Kasumi-1 (cell line): ENCODE measurements at regions not wholly inside any gene's neighbourhood (a gene's known extent, or its start where the extent isn't known, plus 50 kb on each side); places are given as distances from the start of the nearest gene placed in this dataset.
"Not testable (repeated sequence)": the region's sequence is repeated elsewhere in the genome, so short reads cannot be mapped to it uniquely, and the experiment has no call there.

ENCODE experiments used
- DNase-seq, 2 experiments: peaks; one replicate each; lab custom pipeline; 2025; lab: John Stamatoyannopoulos, UW

DNA sequence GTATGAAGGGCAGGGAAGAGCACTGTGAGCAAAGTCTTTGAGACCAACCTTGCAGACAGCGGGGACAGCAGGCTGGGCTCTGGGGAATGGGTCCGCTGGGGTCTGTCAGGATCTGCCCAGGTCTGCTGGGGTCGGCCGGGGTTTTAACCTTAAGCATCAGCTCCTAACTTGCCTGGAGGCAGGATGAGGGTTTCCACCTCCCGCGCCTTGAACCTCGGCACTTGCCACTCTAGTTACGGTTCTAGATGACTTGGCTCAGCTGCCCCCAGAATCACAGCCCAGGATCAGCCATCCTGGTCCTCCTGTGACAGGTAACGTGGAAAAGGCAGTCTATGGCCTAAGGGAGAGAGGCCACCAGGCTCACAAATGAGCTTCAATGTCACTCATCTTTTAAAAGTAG lies 50.4 kb upstream of the CACUL1 start:
- DNase-seq, result no peak

DNA sequence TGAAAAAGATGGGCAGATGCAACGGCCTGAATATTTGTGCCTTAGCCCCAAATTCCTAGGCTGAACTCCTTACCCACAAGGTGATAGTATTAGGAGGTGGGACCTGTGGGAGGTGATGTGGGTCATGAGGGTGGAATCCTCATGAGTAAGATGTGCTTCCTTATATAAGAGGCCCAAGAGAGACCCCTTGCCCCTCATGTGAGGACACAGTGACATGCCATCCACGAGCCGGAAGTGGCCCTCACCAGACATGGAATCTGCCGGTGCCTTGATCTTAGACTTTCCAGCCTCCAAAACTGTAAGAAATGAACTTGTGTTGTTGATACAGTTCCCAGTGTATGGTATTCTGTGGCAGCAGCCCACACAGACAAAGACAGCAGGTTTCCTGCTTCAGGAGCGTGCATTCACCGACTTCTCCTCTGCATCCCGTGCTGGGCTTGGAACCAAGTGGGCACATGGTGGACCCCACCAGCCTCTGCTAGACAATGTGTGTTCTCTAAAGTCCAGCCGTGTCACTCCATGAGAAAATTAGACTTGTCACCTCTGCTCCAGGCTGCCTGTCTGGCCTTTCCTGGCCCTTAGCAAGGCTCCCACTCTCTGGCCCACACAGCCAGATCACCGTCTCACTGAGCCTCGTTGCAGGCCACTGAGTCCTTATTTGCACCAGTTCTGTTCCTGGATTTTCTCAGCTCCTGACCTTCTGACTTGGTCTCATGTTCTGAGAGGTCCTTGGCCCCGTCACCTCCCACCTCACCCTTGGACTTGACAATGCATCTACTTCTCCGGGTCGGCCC lies 52.9 kb upstream of the CACUL1 start:
- DNase-seq, result no peak

DNA sequence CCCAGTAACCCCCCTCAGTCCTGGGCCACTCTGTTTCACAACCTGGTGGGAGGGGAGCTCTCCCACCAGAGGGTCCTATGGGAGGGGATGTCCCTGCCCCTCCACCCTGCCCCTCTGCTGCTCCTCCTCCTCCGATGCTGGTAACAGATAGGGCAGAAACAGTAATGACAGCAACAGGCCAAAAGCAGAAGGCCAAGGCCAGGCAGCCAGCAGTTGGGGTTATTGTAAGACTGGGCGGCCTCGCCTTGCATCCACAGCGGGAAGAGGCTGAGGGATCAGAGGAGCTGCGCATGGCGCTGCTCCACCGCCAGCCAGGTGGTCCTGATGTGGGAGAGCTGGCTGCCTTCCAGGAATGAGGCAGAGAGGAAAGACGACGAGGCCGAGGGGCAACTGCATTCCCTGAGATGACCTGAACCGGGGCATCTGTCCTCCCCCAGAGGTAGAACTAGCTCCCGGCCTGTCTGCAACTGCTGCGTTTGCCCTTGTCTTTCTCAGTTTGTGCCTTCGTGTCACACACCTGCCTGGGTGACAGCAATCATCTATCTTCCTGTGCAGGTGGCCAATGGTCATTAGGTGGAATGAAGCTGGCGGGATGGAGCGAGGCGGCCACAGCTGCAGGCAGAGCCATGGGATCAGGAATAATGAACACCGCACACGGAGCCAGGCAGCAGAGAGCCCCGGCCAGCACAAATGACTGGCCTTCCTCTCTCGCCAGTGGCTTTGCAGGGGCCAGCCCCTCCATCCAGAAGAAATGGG lies 54.0 kb upstream of the CACUL1 start:
- DNase-seq, result no peak

DNA sequence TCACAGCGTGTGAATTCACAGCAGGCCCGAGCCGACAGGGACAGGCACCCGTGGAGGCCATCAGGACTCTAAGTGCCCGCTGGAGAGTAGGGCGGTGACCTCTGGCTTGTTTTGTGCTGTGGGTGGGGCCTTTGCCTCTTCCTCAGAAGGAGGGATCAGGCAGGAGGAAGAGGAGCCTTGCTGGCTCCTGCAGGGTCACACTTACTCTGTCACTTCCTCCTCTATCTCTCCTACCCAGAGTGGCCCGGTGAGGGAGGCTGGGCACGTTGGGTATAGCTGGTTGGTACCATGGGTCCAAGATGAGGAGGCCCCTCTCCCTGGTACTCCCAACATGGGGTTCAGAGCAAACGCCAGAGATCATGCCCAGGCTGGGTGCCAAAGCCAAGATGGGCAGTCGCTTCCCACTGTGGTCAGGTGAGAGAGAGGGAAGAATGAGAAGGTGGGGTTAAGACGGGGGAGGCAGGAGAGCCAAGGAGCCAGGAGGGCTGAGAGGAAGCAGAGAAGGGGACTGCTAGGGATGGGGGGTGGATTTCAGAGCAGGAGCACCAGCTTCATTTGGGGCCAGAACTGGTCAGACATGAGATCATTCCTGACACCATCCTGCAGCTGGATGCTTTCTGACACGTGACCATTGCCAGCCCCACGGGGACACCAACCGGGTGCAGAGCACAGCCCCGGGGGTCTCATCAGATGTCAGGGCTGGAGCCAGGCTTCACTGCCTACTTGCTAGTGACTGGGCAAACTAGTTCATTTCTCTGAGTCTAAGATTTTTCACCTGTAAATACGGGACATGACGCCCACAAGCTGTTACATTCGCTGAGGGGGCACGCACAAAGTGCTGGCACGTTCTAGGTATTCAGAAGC lies 54.8 kb upstream of the CACUL1 start:
- no peak for DNase-seq

DNA sequence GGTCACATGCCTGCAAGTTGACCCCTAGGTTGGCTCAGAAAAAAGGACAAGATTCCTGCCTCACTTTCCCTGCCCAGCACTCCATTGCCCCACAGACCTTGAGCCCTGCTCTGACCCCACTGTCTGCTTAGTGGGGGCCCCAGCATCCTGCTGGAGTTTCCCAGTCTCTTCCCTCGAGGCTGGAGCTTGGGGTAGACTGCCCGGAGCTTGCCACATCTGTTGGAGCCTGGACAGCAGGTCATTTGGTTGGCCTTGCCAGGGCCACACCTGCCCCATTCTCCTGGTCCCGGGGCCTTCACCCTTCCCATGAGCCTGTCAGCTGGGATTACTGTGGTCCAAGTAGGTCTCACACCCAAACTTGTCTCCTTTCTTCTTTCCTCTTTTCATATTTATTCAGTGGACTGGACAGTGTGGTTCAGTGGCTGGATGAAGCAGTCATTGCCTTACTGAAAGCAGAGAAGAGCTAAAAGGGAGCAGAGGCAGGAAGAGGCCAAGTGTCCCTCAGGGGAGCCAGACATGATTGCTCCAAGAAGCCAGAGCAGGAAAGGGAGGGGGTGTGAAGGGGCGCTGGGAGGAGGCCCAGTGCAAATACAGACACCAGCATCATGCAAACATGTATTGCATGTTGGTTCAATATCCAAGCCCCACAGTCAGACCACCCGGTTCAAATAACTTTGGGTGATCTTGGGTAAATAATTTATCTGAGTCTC lies 56.2 kb upstream of the CACUL1 start:
- DNase-seq, result no peak

DNA sequence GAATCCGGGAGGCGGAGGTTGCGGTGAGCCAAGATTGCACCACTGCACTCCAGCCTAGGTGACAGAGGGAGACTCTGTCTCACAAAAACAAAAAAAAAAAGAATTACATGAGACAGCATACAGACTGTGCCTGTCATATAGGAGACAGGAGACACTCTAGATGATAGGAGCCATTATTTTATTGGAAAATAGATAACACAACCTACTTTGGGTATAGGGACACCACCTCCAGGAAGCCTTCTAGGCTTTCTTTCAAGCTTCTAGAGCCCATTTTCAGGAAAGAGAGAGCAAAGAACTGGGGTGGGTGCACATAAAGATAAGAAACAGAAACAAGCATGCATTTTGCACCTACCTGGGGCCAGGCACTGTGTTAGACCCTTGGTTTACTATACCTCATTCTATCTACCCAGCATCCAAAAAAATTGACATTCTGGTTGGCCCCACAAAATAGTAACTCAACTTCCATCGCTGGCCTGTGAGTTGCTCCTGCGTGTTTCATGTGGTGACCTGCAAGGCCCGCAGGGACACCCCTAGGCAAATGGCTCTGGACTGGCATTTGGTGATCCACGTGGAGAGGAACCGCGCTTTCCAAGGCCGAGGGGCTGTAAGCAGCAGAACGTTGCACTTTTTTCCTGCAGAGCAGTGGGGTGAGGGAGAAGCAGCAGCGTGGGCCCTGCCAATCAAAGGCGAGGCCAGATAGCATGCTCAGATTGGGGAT lies 57.1 kb upstream of the CACUL1 start:
- DNase-seq, result no peak

DNA sequence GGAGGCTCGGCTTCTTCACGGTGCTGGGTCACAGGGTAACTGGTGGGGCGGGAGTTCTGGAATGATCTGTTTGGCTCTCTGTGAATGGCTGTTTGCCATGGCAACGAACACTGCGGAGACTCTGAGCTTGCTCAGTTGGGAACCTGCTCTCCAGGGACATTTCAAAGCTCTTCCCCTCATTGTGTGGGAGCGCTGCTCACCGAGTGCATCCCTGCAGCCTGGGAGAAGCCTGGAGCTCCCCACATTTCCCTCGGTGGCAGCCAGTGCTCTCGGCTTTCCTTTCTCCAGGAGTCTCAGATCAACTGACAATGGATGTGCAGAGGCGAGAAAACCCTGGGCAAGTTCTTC lies 57.6 kb upstream of the CACUL1 start:
- DNase-seq, result no peak

DNA sequence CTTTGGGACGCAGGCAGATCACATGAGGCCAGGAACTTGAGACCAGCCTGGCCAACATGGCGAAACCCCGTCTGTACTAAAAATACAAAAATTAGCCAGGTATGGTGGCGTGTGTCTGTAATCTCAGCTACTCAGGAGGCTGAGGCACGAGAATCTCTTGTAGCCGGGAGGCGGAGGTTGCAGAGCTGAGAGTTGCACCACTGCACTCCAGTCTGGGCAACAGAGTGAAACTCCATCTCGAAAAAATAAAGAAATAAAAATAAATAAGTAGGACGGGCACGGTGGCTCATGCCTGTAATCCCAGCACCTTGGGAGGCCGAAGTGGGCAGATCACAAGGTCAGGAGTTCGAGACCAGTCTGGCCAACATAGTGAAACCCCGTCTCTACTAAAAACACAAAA lies 58.2 kb upstream of the CACUL1 start:
- not testable (repeated sequence) for DNase-seq

DNA sequence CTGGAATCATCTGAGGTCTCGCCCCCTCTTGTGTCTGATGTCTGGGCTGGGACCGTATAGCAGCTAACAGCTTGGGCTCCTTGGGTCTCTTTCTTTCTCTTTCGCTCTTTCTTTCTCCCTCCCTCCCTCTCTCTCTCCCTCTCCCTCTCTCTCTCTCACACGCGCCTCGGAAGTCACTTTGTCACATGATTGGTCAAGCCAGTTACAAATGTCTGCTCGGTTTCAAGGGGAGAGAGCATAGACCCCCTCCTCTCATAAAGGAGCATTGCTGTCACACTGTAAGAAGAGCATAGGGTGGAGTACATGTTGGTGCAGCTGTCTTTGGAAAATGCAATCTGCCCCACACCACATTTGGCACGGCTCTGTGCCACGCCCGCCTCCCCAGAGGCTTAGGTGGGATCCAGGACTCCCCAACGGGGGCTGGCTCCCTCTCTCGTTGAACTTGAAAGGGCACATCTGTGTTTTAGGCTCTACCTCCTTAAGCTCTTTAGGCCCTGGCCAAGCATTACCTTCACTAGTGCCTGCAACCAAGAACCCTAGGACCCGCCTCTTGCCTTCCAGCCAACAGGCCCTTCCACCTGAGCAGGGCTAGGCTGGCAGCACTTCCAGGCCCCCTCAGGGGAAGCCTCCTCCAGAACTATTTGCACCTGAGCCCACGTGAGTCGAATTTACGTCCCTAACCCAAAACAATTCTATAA lies 61.9 kb upstream of the CACUL1 start:
- DNase-seq, result no peak

DNA sequence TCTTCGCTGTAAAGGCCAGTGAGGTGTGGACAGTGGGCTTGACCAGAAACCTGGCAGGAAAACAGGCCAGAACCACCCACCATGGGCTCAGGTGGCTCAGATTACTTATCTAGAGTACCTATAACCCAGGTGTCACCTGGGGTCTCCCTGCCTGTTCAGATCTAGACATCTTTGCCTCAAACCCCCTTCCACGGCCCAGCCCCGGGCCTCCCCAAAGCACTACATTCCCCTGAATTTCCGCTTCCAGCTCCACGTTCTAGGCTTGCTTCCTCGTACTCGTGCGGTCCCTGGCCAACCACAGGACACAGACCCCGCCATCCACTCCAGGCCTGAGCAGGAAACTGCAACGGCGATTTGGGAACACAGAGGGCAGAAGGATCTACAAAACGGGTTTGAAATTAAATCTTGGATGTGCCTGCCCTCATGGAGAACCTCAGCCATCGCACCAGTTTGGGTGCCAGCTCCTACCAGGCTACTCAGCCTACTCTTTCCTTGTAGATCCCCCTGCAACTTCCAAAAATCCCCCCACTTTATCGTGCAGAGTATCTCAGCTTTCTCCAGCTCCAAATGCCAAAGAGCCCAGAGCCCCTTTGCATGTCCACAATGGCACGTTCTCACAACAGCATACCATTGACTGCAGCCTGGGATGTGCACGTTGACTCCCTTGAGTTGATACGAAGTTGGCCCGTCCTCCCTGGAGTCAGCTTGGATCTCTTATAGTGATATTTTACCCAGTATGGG lies 62.7 kb upstream of the CACUL1 start:
- no peak for DNase-seq

DNA sequence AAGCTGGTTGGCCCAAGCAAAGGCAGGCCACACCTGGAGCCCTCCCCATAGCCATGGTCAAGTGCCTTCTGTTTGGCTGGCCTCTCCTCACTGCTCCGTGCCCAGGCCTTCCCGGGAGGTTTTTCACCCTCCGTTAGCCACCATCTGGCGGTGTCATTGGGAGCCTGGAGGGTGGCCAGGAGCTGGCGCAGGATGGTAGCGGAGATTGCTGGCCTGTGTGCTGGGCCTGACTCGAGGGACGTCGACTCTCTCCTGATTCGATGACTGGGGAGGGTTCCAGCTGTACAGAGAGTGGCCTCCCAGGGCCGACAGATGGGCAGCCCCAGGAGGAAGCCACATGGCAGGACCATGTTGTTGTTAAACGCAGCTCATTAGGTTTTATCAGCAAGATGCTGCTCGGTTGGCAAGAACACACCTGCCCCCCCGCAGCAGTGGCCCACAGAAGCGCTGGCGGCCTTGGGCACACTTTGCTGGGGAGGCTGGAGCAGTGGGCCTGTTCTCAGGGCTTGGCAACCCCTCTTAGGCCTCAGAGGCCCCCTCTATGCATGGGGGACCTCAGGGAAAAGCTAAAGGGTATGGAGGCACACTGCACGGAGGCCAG lies 64.0 kb upstream of the CACUL1 start:
- DNase-seq, result no peak

DNA sequence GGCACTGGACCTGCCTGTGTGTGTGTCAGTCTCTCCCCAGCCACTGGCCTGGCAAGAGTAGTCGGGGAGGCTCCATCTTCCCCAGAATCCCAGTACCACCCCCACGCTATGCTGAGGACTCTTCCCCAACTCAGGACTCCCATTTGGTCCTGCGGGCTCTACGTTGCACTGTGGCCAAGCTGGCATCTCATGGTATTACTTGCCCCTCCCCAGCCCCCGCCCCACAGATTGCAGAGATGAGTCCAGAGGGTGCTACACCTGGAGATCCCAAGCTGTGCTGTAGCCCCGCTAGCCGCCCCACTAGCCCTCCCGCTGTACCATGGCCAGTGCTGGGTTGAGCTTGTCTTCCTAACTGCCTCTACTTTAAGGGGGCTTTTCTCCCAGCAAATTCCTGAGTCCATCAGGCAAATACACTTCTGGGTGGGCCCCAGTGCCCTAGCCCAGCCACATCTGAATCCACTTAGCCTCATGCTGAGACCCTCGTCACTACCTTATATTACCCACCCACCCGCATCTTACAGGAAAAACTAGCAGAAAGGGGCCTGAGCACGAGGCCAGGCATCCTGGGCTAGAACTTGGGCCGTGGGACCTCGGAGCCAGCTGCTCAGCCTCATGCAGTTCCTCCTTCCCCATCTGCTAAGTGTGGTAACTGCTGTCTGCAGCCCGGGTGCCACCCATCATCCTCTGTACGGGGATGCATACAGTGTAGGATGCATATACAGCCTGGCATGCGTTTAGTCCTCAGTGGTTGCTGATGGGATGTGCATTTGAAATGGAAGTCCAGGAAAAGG lies 65.8 kb upstream of the CACUL1 start:
- no peak for DNase-seq

DNA sequence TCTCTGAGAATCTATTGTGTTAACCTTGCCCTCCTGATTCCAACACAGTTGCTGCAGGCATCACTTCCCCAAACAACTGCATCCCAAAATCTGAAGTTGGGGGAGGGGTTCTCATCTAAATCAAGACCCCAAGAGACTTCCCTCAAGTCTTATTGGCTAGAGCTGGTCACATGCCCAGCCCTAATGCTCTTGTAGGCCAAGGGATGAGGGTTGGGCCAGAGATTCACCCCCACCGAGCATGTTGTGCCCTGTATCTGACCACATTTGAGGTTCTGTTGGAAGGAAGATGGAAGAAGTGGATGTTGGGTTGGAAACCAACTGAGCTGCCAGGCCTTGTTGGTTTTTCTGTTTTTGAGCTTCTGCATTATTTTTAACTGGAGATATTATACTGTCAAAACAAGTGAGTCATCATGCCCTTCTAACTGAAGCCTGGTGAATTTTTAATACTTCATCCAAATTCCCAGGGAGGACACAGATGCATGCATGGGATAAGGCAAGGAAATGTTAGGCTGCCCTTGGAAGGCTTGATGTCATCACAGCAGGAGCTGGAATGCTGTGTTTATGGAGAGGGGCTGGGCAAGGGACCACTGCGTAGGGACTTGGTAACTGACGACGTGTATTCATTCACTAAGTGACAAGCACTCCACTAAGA lies 68.6 kb upstream of the CACUL1 start:
- no peak for DNase-seq

DNA sequence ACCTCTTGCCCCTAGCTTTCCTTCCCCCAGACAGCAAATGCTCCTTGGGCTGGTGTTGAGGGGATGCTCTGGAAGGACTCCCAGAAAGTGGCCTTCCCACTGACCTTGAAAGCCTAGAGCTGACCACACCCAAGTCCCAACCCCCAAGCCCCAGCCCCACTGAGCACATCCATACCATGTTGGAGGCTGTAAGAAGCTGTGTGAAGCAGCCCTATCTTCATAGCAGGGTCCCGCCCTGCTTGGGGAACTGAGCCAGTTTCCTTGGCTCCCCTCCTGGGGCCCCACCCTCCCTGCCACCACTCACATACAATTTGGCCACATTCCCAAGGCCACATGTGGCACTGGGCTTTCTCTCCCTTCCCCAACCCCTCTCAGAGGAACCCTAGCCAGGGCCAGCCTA lies 72.3 kb upstream of the CACUL1 start:
- no peak for DNase-seq

DNA sequence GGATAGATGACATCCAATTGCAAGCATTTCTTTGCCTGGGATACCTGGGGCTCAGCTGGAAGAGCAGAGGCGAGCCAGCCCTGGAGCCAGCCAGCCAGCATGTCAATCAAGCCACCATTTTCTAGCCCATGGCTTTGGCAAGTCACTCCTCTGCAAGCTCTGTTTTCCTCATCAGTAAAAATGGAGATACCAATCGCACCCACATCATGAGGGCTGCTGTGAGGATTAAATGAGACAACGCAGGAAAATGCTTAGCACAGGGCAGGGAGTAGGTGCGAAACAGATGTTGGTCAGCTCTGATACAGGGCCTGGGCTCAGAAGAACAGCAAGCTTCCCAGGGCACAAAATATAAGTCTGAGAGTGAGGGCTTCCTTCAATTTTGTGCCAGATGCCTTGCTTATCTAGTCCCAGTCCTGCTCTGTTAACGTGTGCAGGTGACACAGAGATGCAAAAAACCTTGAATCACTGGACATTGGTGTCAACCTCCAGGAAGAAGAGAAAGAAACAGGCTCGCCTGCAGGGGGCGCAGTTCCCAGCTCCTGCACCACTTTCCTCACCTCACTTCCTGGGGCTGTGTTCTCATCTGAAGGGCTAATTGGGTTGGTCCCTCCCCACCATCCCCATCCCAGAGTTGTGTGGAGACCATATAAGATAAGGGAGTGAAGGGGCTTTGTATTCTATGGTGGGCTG lies 72.8 kb upstream of the CACUL1 start:
- DNase-seq, result no peak

DNA sequence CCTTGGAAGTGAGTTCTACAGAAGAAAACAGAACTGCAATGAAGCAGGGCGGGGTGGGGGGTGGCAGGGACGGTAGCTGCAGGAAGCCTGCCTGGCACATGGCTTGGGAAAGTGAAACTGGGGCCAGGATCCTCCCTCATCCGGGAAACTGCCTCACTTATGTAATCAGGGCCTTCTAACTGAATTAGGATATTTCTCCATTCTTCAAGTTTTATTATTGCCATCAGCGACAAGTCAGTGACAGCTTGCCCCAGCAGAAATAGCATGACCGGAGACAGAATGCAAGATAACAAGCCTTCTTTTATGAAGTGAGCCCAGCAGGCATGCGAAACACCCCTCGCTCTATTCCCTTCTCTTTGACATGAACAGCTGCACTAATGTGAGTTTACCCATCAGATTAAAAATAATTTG lies 77.5 kb upstream of the CACUL1 start:
- DNase-seq, result peak; percentile 64 to 70

DNA sequence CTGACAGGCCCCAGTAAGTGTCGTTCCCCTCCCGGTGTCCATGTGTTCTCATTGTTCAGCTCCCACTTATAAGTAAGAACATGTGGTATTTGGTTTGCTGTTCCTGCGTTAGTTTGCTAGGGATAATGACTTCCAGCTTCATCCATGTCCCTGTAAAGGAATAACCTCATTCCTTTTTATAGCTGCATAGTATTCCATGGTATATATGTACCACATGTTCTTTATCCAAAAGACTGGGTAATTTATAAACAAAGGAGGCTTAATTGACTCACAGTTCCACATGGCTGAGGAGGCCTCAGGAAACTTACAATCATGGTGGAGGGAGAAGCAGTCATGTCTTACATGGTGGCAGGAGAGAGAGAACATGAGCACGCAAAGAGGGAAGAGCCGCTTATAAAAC lies 79.6 kb upstream of the CACUL1 start:
- not testable (repeated sequence) for DNase-seq
